Vagina (tissue), 2 donors: ENCODE measurements at regions not wholly inside any gene's neighbourhood (a gene's known extent, or its start where the extent isn't known, plus 50 kb on each side); places are given as distances from the start of the nearest gene placed in this dataset.

ENCODE experiments used
- DNase-seq, 2 donors: peaks; one replicate each; pipeline ENCODE4 v3.0.0-alpha.2; 2017; ENCODE audit errors: extremely low spot score in 2 of 2
- H3K27ac ChIP-seq: fragments of 200-600 bp; sonication (generic); one replicate; pipeline ENCODE4 v1.5.1; 2019
- H3K27me3 ChIP-seq: fragments of 200-600 bp; sonication (generic); one replicate; pipeline ENCODE4 v1.5.1; 2019
- H3K36me3 ChIP-seq, 2 donors: fragments of 200-600 bp; sonication (generic); one replicate each; pipeline ENCODE4 v1.5.1; 2017 to 2019
- H3K4me1 ChIP-seq: fragments of 200-600 bp; sonication (generic); one replicate; pipeline ENCODE4 v1.5.1; 2019
- H3K4me3 ChIP-seq, 2 donors: fragments of 200-600 bp; sonication (generic); 1 replicate in 1 of 2; 2 replicates in 1 of 2; pipeline ENCODE4 v1.5.1; 2016 to 2019
- H3K9me3 ChIP-seq: fragments of 200-600 bp; sonication (generic); one replicate; pipeline ENCODE4 v1.5.1; 2019
- POLR2A ChIP-seq, 2 donors: fragments of 450-650 bp; IDR thresholded peaks; one replicate each; pipeline ENCODE4 v1.6.1; 2017; ENCODE audit warnings: antibody characterized with exemption in 2 of 2, mild to moderate bottlenecking in 2 of 2, moderate library complexity in 2 of 2
- POLR2AphosphoS5 ChIP-seq, 2 donors: sonication (generic); formaldehyde crosslinking; IDR thresholded peaks; one replicate each; pipeline ENCODE4 v1.9.0; 2017; ENCODE audit warnings: antibody characterized with exemption in 2 of 2, mild to moderate bottlenecking in 2 of 2, low read depth in 1 of 2; ENCODE audit not compliant: insufficient read depth in 1 of 2
- intact Hi-C: fragments of 100-400 bp; cut with DNase I; formaldehyde crosslinking; loops from one replicate; pipeline ENCODE4 v1.15.1; 2023

DNA sequence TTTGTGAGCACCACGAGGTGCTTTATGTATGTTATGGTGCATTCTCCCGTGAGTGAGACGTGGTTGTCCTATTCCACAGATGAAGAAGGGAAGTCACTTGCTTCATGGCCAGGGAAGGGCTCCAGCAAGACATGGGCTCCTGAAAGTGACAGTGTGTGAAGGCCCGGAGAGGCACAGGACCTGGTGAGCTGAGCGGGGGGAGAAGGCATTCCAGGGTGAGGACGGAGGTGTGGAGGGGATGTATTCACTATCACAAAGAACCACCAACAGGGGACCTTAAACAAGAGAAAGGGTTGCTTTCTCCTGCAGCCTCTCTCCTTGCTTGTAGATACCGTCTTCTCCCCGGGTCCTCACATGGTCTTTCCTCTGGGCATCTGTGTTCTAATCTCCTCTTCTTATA is 139.1 kb downstream of the FBLN2 start:
- Histone ChIP-seq H3K4me3 (no peak overlapping the region), H3K27ac (no peak overlapping the region), H3K36me3 (no peaks in the 10 kb centered on the region), H3K9me3 (no peaks in the 10 kb centered on the region), H3K4me1 (no peaks in the 10 kb centered on the region), H3K27me3 (no peaks in the 10 kb centered on the region)
- intact Hi-C loops = loop anchor here (10.0 kb wide), 1 partner anchor 187 kb away; no protein-coding TSS in a partner anchor
- no peak for DNase-seq
- TF ChIP-seq POLR2A (IDR thresholded peaks at IDR 0.05) (no peak), POLR2AphosphoS5 (IDR thresholded peaks at IDR 0.05; ENCODE audit: insufficient read depth in 1 of 2, low read depth in 1 of 2) (no peak)
